H54 (cell line): ENCODE measurements at regions not wholly inside any gene's neighbourhood (a gene's known extent, or its start where the extent isn't known, plus 50 kb on each side); places are given as distances from the start of the nearest gene placed in this dataset.
A peak's percentile ranks its signal among the peaks of the same experiment; 100 is the strongest.

Source experiments
- DNase-seq: peaks from one replicate; pipeline ENCODE4 v3.0.0; 2011; ENCODE audit warnings: low spot score, mixed read lengths; ENCODE audit not compliant: insufficient read length
- FAIRE-seq: peaks from 3 replicates; lab custom pipeline; 2011; peaks lifted over from hg19 to GRCh38; lab: Jason Lieb, UNC
- POLR2A ChIP-seq: IDR thresholded peaks from 2 replicates; pipeline ENCODE4 v1.6.1; 2011; ENCODE audit warnings: low read depth, mild to moderate bottlenecking, low read length

GRCh38 chr11:130760515-130761125, 155.7 kb downstream of the SNX19 start:
- no peak for TF ChIP-seq POLR2A
- no peak for FAIRE-seq
- DNase-seq = no peak

GRCh38 chr11:130761560-130762220, 154.6 kb downstream of the SNX19 start:
- DNase-seq (no peak), FAIRE-seq (no peak)
- TF ChIP-seq POLR2A = no peak

- FAIRE-seq (no peak), DNase-seq (no peak)
- TF ChIP-seq POLR2A = no peak
Measured at GRCh38 chr11:130762638-130763037, 153.6 kb downstream of the SNX19 start.

GRCh38 chr11:130763087-130763980, 152.9 kb downstream of the SNX19 start:
- FAIRE-seq (no peak), DNase-seq (no peak)
- no peak for TF ChIP-seq POLR2A

- no peak for TF ChIP-seq POLR2A
- DNase-seq = no peak
- FAIRE-seq = no peak
Measured at GRCh38 chr11:130765406-130765805, 150.9 kb downstream of the SNX19 start.

GRCh38 chr11:130765951-130766649, 150.2 kb downstream of the SNX19 start:
- no peak for TF ChIP-seq POLR2A
- DNase-seq (no peak), FAIRE-seq (no peak)

GRCh38 chr11:130766650-130767565, 149.4 kb downstream of the SNX19 start:
- DNase-seq = no peak
- TF ChIP-seq POLR2A = no peak

GRCh38 chr11:130769782-130770535, 146.3 kb downstream of the SNX19 start:
- FAIRE-seq (no peak), DNase-seq (no peak)
- TF ChIP-seq POLR2A = no peak

More at GRCh38 chr11:130766650-130767565, 149.4 kb downstream of the SNX19 start:
- FAIRE-seq = no peak

GRCh38 chr11:130771708-130772107, 144.6 kb downstream of the SNX19 start:
- FAIRE-seq = no peak
- no peak for TF ChIP-seq POLR2A
- no peak for DNase-seq

- DNase-seq (peak; percentile 46), FAIRE-seq (peak; percentile 86)
- no peak for TF ChIP-seq POLR2A
Measured at GRCh38 chr11:130772266-130773227, 143.7 kb downstream of the SNX19 start.

GRCh38 chr11:130773244-130773820, 142.9 kb downstream of the SNX19 start:
- DNase-seq (no peak), FAIRE-seq (no peak)
- TF ChIP-seq POLR2A = no peak
